Neuron (in vitro differentiated cells): ENCODE measurements at regions not wholly inside any gene's neighbourhood (a gene's known extent, or its start where the extent isn't known, plus 50 kb on each side); places are given as distances from the start of the nearest gene placed in this dataset.

ENCODE experiments used
- H2AFZ ChIP-seq: one replicate; pipeline ENCODE4 v1.6.1; 2013; ENCODE audit warnings: low read depth, mild to moderate bottlenecking, inconsistent platforms, low read length, moderate library complexity
- H3K27me3 ChIP-seq: one replicate; pipeline ENCODE4 v1.6.1; 2013; ENCODE audit warnings: low read length; ENCODE audit not compliant: insufficient read depth
- H3K36me3 ChIP-seq: one replicate; pipeline ENCODE4 v1.6.1; 2013; ENCODE audit warnings: low read length; ENCODE audit not compliant: insufficient read depth
- H3K4me1 ChIP-seq: one replicate; pipeline ENCODE4 v1.6.1; 2013; ENCODE audit warnings: low read length; ENCODE audit not compliant: insufficient read depth
- H3K4me3 ChIP-seq: 2 replicates; pipeline ENCODE4 v1.5.1; 2013; ENCODE audit warnings: mild to moderate bottlenecking, low read length, moderate library complexity
- H3K9me3 ChIP-seq: one replicate; pipeline ENCODE4 v1.6.1; 2013; ENCODE audit warnings: low read length

DNA sequence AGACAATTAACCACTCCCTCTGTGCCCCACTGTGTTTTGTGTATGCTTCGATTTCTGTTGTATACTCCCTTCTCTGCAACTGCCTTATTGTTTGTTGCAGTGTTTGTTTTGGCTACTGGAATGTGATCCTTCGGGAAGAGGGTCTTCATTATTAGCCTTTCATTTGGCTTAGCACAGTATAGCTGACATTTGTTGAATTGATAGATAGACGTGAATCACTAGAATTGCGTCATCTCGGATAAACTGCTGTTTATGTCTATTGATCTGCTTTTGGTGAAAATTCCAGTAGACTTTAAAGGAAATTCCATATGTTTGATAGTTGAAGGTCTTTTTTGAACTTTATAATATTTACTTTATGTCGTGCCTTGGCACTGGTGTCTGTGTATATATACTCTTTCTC, 189.9 kb upstream of the EYA4 start:
- Histone ChIP-seq H2AFZ (no peak overlapping the region), H3K4me1 (no peaks in the 10 kb centered on the region), H3K36me3 (no peaks in the 10 kb centered on the region), H3K27me3 (no peaks in the 10 kb centered on the region), H3K9me3 (no peaks in the 10 kb centered on the region), H3K4me3 (no peak overlapping the region)

DNA sequence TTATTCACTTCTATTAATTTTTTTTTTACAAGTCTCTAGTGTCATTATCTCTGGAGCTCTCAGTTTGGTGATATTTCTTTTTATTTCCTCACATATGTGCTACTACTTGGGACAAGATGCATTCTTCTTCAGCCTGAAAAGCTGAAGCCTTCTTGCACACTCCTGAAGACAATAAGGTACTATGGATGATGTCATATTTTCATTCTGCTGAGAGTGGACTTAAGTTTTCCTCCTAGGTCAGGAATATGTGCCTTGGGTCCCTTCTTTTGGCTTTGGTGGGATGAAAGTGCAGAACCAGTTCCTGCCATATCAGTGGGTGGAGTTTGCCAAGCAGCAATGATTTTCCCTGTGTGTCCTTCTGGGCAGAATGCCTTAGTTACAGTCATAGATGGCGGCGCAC, 188.7 kb upstream of the EYA4 start:
- H3K36me3 ChIP-seq, result no peaks in the 10 kb centered on the region

DNA sequence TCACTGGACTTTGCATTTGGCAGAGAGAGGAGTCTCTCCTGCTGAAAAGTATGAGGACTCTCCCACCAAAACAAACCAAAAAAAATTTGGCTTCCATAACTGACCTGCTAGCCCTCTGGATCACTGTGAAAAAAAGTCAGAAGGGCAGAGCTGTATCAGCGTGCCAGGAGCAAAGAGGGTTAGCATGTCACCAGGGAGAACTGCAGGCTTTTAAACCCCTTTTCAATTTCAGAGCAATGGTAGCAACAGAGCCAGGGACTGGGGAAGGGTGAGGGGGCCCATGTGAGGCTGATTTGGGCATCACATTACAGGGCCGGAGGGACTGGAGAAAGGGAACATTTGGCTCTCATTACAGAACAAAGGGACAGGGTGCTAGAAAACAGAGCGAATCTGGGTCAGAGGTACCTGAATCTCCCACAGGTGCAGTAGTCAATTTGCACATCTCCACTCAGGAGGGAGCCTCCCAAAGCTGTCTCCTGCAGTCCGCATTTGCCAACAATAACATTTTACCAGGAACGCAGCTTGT, 185.7 kb upstream of the EYA4 start:
- Histone ChIP-seq H3K4me3 (no peak overlapping the region), H3K4me1 (no peaks in the 10 kb centered on the region), H3K36me3 (no peaks in the 10 kb centered on the region), H3K27me3 (no peaks in the 10 kb centered on the region), H2AFZ (no peak overlapping the region), H3K9me3 (no peaks in the 10 kb centered on the region)

More for the DNA sequence above, 188.7 kb upstream of the EYA4 start:
- Histone ChIP-seq H2AFZ (no peak overlapping the region), H3K9me3 (no peaks in the 10 kb centered on the region), H3K27me3 (no peaks in the 10 kb centered on the region), H3K4me3 (no peak overlapping the region), H3K4me1 (no peaks in the 10 kb centered on the region)

DNA sequence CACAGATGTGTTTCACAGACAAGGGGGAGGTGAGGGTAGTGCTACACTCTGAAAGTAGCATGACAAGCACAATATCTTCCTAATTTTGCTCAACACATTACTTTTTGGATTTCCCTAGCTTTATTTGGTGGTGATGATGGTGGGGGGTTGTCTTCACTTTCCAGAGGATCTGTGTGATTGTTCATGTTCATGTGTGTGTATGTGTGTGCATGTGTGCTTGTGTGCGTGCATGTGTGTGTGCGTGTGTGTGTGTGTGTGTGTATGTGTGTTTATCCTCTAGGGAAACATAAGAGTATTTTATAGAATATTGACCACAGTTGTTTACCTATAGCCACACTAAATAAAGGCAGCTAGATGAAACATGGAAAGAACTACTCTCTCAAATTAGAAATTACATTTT, 183.8 kb upstream of the EYA4 start:
- Histone ChIP-seq H3K4me3 (no peak overlapping the region), H3K36me3 (no peaks in the 10 kb centered on the region)

DNA sequence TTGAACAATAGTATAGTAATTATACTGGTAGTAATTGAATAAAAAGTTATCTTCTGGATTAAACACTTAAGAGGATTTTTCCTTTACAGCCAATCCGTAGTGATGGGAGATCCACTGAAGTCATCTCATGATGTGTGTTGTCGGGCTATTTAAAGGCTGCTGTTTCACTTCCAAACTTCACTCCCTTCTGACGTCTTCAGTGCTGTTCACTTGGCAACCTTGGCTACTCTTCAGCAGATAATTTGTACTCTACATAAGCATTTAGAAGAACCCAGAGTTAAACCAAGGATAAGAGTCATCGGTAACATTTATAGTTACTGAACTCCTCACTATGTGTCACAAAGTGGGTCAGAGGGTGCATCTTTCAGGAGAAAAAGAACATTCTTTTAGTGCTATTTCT, 179.1 kb upstream of the EYA4 start:
- no peak overlapping the region for H3K4me3 ChIP-seq
- no peak overlapping the region for H2AFZ ChIP-seq
- H3K4me1 ChIP-seq, result no peaks in the 10 kb centered on the region
- H3K9me3 ChIP-seq, result no peaks in the 10 kb centered on the region
- no peaks in the 10 kb centered on the region for H3K27me3 ChIP-seq
- H3K36me3 ChIP-seq, result no peaks in the 10 kb centered on the region

More for the DNA sequence above, 183.8 kb upstream of the EYA4 start:
- Histone ChIP-seq H3K27me3 (no peaks in the 10 kb centered on the region), H3K4me1 (no peaks in the 10 kb centered on the region), H3K9me3 (no peaks in the 10 kb centered on the region), H2AFZ (no peak overlapping the region)

DNA sequence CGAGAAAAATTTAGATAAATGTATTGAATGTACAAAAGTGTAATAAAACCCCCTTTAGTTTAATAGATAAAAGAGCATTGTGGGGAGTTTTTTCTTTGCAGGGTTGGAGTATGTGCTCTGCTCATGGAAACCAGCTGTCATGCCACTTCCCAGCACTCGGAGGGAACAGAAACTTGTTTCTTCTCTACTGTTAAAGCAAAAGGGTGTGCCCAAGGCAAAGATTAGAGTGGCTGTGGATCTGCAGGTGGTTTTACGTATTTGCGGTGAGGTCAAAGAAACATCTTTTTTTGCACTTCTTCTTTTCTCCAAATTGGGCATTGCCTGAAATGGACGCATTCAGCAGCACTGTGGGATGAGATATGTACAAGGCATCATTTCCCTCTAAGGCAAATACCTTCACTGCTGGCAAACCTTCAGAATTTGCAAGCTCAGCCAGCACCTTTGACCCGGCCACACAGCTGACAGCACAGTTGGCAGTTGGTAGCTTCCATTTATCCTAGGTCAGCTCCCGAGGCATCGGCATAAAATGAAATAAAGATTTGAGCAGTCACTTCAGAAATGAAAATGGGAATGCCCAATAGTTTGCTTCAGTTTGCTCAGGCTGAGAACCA, 178.4 kb upstream of the EYA4 start:
- H3K4me1 ChIP-seq, result no peaks in the 10 kb centered on the region
- H3K9me3 ChIP-seq, result no peaks in the 10 kb centered on the region
- no peak overlapping the region for H3K4me3 ChIP-seq
- H3K36me3 ChIP-seq, result no peaks in the 10 kb centered on the region
- no peak overlapping the region for H2AFZ ChIP-seq
- no peaks in the 10 kb centered on the region for H3K27me3 ChIP-seq

DNA sequence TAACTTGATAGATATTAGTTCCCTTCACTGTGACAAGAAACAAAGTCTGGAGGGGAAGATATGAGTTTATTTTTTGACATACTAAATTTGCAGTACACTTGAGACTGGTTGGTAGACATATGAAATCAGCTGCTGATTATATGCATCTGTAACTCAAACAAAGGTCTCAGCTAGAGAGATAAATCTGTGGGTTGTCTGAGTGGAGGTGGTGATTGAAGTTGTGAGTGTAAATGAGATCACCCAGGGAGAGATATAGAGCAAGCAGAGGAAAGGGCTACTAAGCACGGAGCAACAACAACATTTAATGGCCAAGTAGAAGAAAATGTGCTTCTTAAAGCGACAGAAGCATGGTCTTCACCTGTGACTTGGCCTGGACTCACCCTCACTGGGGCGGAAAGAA, 173.2 kb upstream of the EYA4 start:
- H3K4me3 ChIP-seq, result no peak overlapping the region
- H3K27me3 ChIP-seq, result no peaks in the 10 kb centered on the region
- H2AFZ ChIP-seq, result no peak overlapping the region
- no peaks in the 10 kb centered on the region for H3K36me3 ChIP-seq
- H3K4me1 ChIP-seq, result no peaks in the 10 kb centered on the region
- no peaks in the 10 kb centered on the region for H3K9me3 ChIP-seq

DNA sequence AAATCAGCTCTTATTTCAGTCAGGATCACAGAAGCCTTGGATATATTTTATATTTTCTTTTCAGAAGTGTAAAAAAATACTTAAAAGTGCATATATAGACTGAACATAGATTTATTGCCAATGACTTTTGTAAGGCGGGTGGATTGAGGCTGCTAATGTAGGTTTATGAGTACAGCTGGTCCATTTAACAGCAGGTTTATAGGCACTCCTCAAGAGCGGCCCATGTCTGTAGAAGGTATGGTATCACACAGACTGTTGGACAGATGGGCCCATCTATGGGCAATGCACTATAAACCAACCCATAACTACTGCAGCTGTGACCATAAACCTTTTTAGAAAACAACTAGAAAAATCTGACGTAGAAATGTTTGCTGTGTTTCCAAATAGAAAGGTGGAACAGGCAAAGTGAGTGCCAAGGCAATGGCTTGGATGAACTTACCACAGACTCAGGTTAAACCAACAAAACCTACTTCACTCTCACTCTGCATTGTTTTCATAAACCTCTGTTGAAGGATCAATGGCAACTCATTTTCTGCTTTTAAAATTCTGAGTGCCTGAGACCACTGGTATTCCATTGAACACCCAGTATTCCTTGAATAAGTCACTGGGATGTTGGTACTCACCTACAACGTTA, 170.6 kb upstream of the EYA4 start:
- H3K27me3 ChIP-seq, result no peaks in the 10 kb centered on the region
- H3K4me3 ChIP-seq, result no peak overlapping the region
- no peaks in the 10 kb centered on the region for H3K9me3 ChIP-seq
- no peak overlapping the region for H2AFZ ChIP-seq
- no peaks in the 10 kb centered on the region for H3K36me3 ChIP-seq
- H3K4me1 ChIP-seq, result no peaks in the 10 kb centered on the region

DNA sequence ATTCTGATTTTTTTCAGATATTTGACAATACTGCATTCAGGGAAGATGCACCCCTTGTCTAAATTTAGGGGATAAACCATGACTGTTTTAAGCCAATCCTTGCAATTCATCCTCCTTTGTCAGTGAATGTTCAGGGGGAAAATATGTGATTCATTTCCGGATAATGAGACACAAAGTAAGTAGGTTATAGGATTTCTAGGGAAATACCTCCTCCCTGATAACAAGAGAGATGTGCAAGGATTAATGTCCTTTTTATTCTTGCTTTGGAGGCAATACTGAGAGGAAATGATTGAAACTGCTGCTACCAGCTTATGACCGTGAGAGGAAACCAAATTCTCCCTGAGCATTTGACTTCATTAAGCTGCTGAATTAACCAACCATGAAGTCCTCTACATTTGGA, 161.3 kb upstream of the EYA4 start:
- Histone ChIP-seq H3K4me3 (no peak overlapping the region), H3K9me3 (no peaks in the 10 kb centered on the region), H3K4me1 (no peaks in the 10 kb centered on the region), H2AFZ (no peak overlapping the region), H3K27me3 (no peaks in the 10 kb centered on the region), H3K36me3 (no peaks in the 10 kb centered on the region)

DNA sequence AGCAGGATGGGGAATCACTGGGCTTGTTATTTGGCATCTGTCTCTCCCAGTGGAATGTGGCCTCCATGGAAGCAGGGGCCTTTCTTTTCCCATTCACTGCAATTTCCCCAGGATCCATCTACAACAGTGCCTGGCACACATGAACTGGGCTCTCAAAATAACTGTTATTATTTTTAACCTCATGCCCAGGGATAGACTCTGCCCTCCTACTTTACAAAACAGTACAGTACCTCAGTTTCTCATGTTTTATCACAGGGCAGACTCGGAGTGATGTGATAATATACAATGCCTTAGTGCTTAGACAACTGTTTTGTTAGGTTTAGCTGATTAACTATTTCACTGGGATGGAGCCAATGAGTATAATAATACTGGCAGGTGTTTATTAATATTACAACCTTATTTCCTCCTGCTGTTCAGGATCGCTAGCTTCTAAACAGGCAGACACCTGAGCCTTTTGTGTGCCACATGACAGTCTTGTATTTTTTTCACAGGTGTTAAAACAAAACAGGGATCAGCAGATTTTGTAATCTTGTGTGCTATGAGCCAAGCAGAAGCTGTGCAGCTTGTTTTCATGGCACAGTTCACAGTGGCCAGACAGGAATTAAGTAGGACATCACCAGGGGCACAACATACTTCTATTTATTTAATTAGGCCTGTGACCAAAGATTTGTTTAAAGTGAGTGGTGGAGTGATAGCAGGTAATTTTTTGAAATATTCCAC, 157.7 kb upstream of the EYA4 start:
- Histone ChIP-seq H3K4me3 (no peak overlapping the region), H3K4me1 (no peaks in the 10 kb centered on the region), H3K36me3 (no peaks in the 10 kb centered on the region), H2AFZ (no peak overlapping the region), H3K9me3 (no peaks in the 10 kb centered on the region), H3K27me3 (no peaks in the 10 kb centered on the region)

DNA sequence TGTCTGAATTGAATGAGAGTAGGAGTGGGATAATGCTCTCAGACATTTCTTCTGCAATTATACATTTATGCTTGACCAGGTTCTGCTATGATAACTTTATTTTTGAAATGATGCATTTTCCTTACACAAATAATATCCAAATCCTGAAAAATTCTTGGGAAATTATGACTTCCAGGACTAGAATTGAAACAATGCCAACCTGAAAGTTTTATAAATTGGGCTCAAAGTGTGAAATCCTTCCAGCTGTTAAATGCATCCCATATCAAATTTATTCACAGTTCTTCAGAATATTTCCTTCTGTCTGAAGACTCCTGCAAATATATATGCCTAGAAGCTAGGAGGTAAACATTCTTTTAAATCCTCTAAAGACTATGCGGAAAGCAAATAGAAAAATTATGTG, 155.7 kb upstream of the EYA4 start:
- no peaks in the 10 kb centered on the region for H3K36me3 ChIP-seq
- no peaks in the 10 kb centered on the region for H3K27me3 ChIP-seq
- H3K4me1 ChIP-seq, result no peaks in the 10 kb centered on the region
- H3K9me3 ChIP-seq, result no peaks in the 10 kb centered on the region
- no peak overlapping the region for H3K4me3 ChIP-seq
- no peak overlapping the region for H2AFZ ChIP-seq

DNA sequence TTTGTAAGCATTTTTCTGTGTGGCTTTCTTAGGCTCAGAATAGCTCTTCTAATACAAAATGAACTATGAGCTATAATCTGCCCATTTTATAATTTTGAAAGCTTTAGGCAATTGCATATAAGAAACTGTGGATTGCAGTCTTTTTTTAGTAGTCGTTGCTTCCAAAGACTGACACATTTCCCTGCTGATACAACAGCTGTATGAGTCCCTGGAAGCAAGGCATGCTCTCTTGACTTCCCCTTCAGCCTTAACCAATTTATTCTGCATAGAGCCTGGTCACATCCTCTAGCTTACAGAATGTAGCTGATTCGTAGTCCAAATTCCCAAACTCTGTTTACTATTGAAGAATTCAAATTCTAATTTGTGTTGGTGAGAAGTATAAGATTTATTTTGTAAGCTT, 155.3 kb upstream of the EYA4 start:
- H3K9me3 ChIP-seq, result no peaks in the 10 kb centered on the region
- no peaks in the 10 kb centered on the region for H3K4me1 ChIP-seq
- no peaks in the 10 kb centered on the region for H3K27me3 ChIP-seq
- H2AFZ ChIP-seq, result no peak overlapping the region
- no peak overlapping the region for H3K4me3 ChIP-seq
- H3K36me3 ChIP-seq, result no peaks in the 10 kb centered on the region

DNA sequence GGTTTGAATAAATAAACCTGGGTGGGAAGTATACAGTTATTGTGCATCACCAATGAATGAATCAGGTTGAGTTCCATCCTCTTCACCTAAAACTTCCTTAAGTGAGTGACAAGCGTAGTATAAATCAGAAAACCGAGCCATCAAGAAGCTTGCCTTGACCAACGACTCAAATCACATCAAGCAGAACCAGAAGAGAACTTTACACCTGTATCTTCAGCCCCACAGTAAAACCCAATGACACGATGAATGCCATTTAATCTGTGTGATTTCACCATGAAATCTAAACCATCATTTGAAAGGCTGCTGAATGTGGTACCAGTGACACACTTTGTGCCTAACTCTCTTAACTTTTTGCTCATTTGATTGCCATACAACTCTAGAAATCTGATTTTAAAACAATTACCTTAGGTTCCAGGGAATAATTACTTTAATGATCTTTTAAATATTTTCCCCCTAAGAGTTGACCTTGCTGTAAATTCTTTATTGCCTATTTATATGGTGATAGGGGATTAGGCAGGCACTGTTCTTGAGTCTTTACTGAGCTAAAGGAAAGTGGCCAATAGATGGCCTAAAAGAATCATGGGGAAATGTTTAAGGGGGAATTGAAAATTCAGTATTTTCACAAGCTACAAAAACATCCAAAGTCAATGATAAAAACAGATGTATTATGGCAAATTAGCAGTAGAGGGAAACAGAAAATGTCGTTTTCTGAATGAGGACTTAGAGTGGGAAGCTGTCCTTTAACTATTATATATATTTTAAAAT, 152.0 kb upstream of the EYA4 start:
- H3K9me3 ChIP-seq, result no peaks in the 10 kb centered on the region
- H3K27me3 ChIP-seq, result no peaks in the 10 kb centered on the region
- H3K4me1 ChIP-seq, result no peaks in the 10 kb centered on the region

More for the DNA sequence above, 152.0 kb upstream of the EYA4 start:
- no peak overlapping the region for H2AFZ ChIP-seq
- H3K4me3 ChIP-seq, result no peak overlapping the region
- no peaks in the 10 kb centered on the region for H3K36me3 ChIP-seq
